ENCODE measurements at regions not wholly inside any gene's neighbourhood (a gene's known extent, or its start where the extent isn't known, plus 50 kb on each side); places are given as distances from the start of the nearest gene placed in this dataset.

DNA sequence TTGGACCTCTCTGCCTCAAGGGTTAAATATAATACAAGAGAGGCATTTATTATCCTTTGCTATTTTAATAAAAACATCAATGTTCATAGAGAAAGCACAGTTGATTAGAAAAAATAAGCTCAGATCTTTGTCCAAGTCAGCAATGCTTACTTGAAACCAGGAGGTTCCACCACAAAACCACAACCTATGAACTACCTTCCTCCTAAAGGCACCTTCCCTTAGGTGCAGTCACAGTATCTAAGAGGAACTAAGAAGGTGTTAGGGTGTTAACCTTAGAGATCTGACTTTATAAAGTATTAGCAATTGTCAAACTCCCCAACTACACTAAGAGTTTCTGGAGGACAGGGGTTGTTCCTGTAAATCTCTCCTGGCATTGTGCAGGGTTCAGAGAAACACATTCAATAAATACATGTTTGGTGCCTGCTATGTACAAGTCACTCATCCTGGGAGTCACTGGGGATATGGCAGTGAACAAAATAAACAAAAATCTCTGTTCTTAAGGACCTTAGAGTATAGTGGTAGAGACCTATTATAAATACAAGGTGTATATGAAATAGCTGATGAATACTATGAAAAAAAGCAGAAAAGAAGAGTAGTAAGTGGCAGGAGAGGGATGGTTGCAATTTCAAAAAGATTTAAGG lies 208.6 kb downstream of the NFKBIZ start:
- Histone ChIP-seq H3F3A (ENCODE audit: insufficient read depth, low read length, poor library complexity, severe bottlenecking) (no peaks in the 10 kb centered on the region), H3K36me3 (ENCODE audit: insufficient read depth, low read length) (no peaks in the 10 kb centered on the region), H3K4me2 (ENCODE audit: low read length) (no peak overlapping the region), H3K27me3 (ENCODE audit: insufficient read depth, low read depth, low read length) (no peaks in the 10 kb centered on the region), H2AFZ (ENCODE audit: low read depth, low read length) (no peak overlapping the region), H4K20me1 (ENCODE audit: insufficient read depth) (no peaks in the 10 kb centered on the region), H3K79me2 (replicated peaks; ENCODE audit: insufficient read depth, low read length) (no peaks in the 10 kb centered on the region), H3K9me3 (ENCODE audit: low read length) (no peaks in the 10 kb centered on the region), H3K4me3 (ENCODE audit: low read length) (no peak overlapping the region), H3K9me2 (ENCODE audit: insufficient read depth, low read length) (no peaks in the 10 kb centered on the region), H3K9ac (ENCODE audit: low read length) (no peak overlapping the region), H3K27ac (ENCODE audit: low read length) (no peak overlapping the region)
- TF ChIP-seq POLR2AphosphoS5 (IDR thresholded peaks at IDR 0.05) (no peak), EP300 (conservative IDR thresholded peaks at IDR 0.05; ENCODE audit: poor library complexity, severe bottlenecking) (no peak), RAD21 (conservative IDR thresholded peaks at IDR 0.05) (no peak), SMC3 (conservative IDR thresholded peaks at IDR 0.05; ENCODE audit: poor library complexity) (no peak), EZH2 (IDR thresholded peaks at IDR 0.05; ENCODE audit: borderline replicate concordance, insufficient read depth, low read length, poor library complexity, severe bottlenecking) (no peak), TAF1 (IDR thresholded peaks at IDR 0.05; ENCODE audit: low read depth) (no peak), MXI1 (conservative IDR thresholded peaks at IDR 0.05; ENCODE audit: poor library complexity, severe bottlenecking) (no peak)
- TF ChIP-seq, protein P1, sequence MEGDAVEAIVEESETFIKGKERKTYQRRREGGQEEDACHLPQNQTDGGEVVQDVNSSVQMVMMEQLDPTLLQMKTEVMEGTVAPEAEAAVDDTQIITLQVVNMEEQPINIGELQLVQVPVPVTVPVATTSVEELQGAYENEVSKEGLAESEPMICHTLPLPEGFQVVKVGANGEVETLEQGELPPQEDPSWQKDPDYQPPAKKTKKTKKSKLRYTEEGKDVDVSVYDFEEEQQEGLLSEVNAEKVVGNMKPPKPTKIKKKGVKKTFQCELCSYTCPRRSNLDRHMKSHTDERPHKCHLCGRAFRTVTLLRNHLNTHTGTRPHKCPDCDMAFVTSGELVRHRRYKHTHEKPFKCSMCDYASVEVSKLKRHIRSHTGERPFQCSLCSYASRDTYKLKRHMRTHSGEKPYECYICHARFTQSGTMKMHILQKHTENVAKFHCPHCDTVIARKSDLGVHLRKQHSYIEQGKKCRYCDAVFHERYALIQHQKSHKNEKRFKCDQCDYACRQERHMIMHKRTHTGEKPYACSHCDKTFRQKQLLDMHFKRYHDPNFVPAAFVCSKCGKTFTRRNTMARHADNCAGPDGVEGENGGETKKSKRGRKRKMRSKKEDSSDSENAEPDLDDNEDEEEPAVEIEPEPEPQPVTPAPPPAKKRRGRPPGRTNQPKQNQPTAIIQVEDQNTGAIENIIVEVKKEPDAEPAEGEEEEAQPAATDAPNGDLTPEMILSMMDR (IDR thresholded peaks at IDR 0.05; ENCODE audit: poor library complexity, severe bottlenecking) = no peak
- TF ChIP-seq, protein P2, sequence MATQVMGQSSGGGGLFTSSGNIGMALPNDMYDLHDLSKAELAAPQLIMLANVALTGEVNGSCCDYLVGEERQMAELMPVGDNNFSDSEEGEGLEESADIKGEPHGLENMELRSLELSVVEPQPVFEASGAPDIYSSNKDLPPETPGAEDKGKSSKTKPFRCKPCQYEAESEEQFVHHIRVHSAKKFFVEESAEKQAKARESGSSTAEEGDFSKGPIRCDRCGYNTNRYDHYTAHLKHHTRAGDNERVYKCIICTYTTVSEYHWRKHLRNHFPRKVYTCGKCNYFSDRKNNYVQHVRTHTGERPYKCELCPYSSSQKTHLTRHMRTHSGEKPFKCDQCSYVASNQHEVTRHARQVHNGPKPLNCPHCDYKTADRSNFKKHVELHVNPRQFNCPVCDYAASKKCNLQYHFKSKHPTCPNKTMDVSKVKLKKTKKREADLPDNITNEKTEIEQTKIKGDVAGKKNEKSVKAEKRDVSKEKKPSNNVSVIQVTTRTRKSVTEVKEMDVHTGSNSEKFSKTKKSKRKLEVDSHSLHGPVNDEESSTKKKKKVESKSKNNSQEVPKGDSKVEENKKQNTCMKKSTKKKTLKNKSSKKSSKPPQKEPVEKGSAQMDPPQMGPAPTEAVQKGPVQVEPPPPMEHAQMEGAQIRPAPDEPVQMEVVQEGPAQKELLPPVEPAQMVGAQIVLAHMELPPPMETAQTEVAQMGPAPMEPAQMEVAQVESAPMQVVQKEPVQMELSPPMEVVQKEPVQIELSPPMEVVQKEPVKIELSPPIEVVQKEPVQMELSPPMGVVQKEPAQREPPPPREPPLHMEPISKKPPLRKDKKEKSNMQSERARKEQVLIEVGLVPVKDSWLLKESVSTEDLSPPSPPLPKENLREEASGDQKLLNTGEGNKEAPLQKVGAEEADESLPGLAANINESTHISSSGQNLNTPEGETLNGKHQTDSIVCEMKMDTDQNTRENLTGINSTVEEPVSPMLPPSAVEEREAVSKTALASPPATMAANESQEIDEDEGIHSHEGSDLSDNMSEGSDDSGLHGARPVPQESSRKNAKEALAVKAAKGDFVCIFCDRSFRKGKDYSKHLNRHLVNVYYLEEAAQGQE (IDR thresholded peaks at IDR 0.05; ENCODE audit: borderline replicate concordance) = no peak

DNA sequence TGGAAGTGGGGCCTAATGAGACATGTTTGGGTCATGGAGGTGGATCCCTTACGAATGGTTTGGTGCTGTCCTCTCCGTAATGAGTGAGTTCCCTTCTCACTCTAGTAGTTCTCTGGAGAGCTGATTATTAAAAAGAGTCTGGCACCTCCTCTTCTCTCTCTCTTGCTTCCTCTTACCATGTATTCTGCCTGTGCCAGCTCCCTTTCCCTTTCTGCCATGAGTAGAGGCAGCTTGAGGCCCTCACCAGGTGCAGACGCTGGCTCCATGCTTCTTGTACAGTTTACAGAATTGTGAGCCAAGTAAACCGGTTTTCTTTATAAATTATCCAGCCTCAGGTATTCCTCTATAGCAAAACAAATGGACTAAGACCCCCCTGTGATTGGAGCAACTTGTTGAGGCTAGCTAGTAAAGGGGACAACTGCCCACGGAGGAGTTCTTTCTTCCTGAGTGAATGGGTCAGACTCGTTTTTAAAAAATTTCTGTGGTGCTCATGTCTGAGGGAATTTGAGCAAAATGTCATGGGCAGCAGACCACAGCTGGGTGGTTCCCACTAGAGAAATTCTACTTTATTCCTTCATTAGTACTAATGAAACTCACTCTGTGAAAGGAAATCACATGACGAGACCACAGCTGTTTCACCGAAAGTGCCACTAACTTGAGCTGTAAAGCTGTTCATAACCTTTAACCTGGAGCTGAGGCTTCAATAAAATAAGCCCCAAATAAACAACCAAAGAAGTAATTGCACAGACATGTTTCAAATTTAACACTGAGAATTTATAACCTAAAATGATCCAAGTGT lies 210.0 kb downstream of the NFKBIZ start:
- Histone ChIP-seq H3K9me3 (ENCODE audit: low read length) (no peaks in the 10 kb centered on the region), H3K27ac (ENCODE audit: low read length) (no peak overlapping the region)

More for the DNA sequence above, 210.0 kb downstream of the NFKBIZ start:
- Histone ChIP-seq H2AFZ (ENCODE audit: low read depth, low read length) (no peak overlapping the region), H3K4me2 (ENCODE audit: low read length) (no peak overlapping the region), H3K27me3 (ENCODE audit: insufficient read depth, low read depth, low read length) (no peaks in the 10 kb centered on the region), H3K36me3 (ENCODE audit: insufficient read depth, low read length) (no peaks in the 10 kb centered on the region), H3K4me3 (ENCODE audit: low read length) (no peak overlapping the region), H3K79me2 (replicated peaks; ENCODE audit: insufficient read depth, low read length) (no peaks in the 10 kb centered on the region), H3K9me2 (ENCODE audit: insufficient read depth, low read length) (no peaks in the 10 kb centered on the region), H4K20me1 (ENCODE audit: insufficient read depth) (no peaks in the 10 kb centered on the region), H3K9ac (ENCODE audit: low read length) (no peak overlapping the region), H3F3A (ENCODE audit: insufficient read depth, low read length, poor library complexity, severe bottlenecking) (no peaks in the 10 kb centered on the region)
- no peak for TF ChIP-seq EP300 (conservative IDR thresholded peaks at IDR 0.05; ENCODE audit: poor library complexity, severe bottlenecking)
- TF ChIP-seq, protein P2 (IDR thresholded peaks at IDR 0.05; ENCODE audit: borderline replicate concordance) = no peak
- TF ChIP-seq TAF1 (IDR thresholded peaks at IDR 0.05; ENCODE audit: low read depth) = no peak
- TF ChIP-seq POLR2AphosphoS5 (IDR thresholded peaks at IDR 0.05) = no peak
- TF ChIP-seq, protein P1 (IDR thresholded peaks at IDR 0.05; ENCODE audit: poor library complexity, severe bottlenecking) = no peak
